PC-9 (cell line): ENCODE measurements at regions not wholly inside any gene's neighbourhood (a gene's known extent, or its start where the extent isn't known, plus 50 kb on each side); places are given as distances from the start of the nearest gene placed in this dataset.

Source experiments
- EZH2 ChIP-seq: fragments of 200-600 bp; sonication (generic); IDR thresholded peaks from 2 replicates; pipeline ENCODE4 v1.8.0; 2017; ENCODE audit warnings: antibody characterized with exemption, low read depth
- TF ChIP-seq, protein P1 (sequence below): fragments of 200-600 bp; sonication (generic); conservative IDR thresholded peaks from 2 replicates; pipeline ENCODE4 v1.6.1; 2017; ENCODE audit warnings: mixed run types, antibody characterized with exemption, mild to moderate bottlenecking, moderate library complexity

DNA sequence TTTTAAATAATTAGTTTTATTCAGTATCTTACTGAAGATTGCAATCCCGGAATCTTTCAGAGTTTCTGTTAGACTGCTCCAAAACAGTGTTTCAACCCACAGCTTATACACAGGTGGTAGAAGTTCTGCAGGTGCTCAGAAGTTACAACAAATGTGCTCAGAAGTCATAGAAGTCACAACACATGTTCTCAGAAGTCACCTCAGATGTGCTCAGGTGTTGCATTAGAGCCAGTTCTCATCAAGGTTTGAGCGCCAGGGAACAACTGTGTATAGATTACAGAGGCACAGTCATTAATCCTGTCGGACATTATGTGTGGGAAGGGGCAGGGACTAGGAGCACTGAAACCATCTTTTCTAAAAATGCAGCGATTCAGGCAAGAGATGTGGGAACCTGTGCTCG lies 124.5 kb downstream of the ARSF start:
- TF ChIP-seq, protein P1, sequence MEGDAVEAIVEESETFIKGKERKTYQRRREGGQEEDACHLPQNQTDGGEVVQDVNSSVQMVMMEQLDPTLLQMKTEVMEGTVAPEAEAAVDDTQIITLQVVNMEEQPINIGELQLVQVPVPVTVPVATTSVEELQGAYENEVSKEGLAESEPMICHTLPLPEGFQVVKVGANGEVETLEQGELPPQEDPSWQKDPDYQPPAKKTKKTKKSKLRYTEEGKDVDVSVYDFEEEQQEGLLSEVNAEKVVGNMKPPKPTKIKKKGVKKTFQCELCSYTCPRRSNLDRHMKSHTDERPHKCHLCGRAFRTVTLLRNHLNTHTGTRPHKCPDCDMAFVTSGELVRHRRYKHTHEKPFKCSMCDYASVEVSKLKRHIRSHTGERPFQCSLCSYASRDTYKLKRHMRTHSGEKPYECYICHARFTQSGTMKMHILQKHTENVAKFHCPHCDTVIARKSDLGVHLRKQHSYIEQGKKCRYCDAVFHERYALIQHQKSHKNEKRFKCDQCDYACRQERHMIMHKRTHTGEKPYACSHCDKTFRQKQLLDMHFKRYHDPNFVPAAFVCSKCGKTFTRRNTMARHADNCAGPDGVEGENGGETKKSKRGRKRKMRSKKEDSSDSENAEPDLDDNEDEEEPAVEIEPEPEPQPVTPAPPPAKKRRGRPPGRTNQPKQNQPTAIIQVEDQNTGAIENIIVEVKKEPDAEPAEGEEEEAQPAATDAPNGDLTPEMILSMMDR: no peak
- TF ChIP-seq EZH2: no peak
